Thymus (tissue), 11 donors: ENCODE measurements at regions not wholly inside any gene's neighbourhood (a gene's known extent, or its start where the extent isn't known, plus 50 kb on each side); places are given as distances from the start of the nearest gene placed in this dataset.

Experiments
- DNase-seq, 9 donors: peaks; one replicate each; pipeline ENCODE4 v3.0.0-alpha.2; 2013; ENCODE audit warnings: low spot score in 9 of 9, low read depth in 6 of 9, missing footprints in 1 of 9
- H3K27ac ChIP-seq, 2 donors: one replicate each; pipeline ENCODE4 v1.5.1; 2013; ENCODE audit warnings: control low read depth in 1 of 2, low read depth in 1 of 2, low read length in 1 of 2, mild to moderate bottlenecking in 1 of 2, moderate library complexity in 1 of 2
- H3K27me3 ChIP-seq, 2 donors: one replicate each; pipeline ENCODE4 v1.5.1; 2013; ENCODE audit warnings: low read length in 1 of 2; ENCODE audit not compliant: control insufficient read depth in 2 of 2, insufficient read depth in 1 of 2
- H3K36me3 ChIP-seq, 2 donors: one replicate each; pipeline ENCODE4 v1.5.1; 2013; ENCODE audit warnings: low read length in 1 of 2, mild to moderate bottlenecking in 1 of 2, moderate library complexity in 1 of 2; ENCODE audit not compliant: control insufficient read depth in 2 of 2, insufficient read depth in 2 of 2
- H3K4me1 ChIP-seq, 2 donors: one replicate each; pipeline ENCODE4 v1.5.1; 2013; ENCODE audit warnings: low read length in 2 of 2; ENCODE audit not compliant: control insufficient read depth in 2 of 2, insufficient read depth in 2 of 2
- H3K4me3 ChIP-seq, 2 donors: one replicate each; pipeline ENCODE4 v1.5.1; 2013; ENCODE audit warnings: low read length in 2 of 2, control low read depth in 1 of 2, mild to moderate bottlenecking in 1 of 2
- H3K9me3 ChIP-seq, 2 donors: one replicate each; pipeline ENCODE4 v1.5.1; 2013; ENCODE audit warnings: low read length in 1 of 2, mild to moderate bottlenecking in 1 of 2; ENCODE audit not compliant: control insufficient read depth in 2 of 2, insufficient read depth in 1 of 2
- WGBS: extraction: QIAGEN DNeasy Blood & Tissue Kit; methylation state at CpG from one replicate; pipeline ENCODE4 v1.1.7; 2013; 5-methylcytosine and 5-hydroxymethylcytosine counted together
- donor health status: healthy.

GRCh38 chr1:95383111-95383510 is 149.1 kb downstream of the RWDD3 start:
- DNase-seq = no peak
- H3K36me3 ChIP-seq = no peaks in the 10 kb centered on the region
- H3K9me3 ChIP-seq = no peaks in the 10 kb centered on the region
- H3K4me1 ChIP-seq = no peaks in the 10 kb centered on the region
- whole genome bisulfite sequencing = 88% methylated on average over 5 of the region's 5 CpGs
- no peak overlapping the region for H3K4me3 ChIP-seq
- no peaks in the 10 kb centered on the region for H3K27me3 ChIP-seq
- H3K27ac ChIP-seq = no peak overlapping the region

GRCh38 chr1:95384567-95384966 is 150.6 kb downstream of the RWDD3 start:
- Histone ChIP-seq H3K27ac (no peak overlapping the region), H3K27me3 (no peaks in the 10 kb centered on the region), H3K4me3 (no peak overlapping the region), H3K9me3 (no peaks in the 10 kb centered on the region), H3K4me1 (no peaks in the 10 kb centered on the region), H3K36me3 (no peaks in the 10 kb centered on the region)
- 28% methylated on average over 3 of the region's 3 CpGs for WGBS
- peak in 8 of 9 donors; percentile 2 to 37 (median 15) for DNase-seq

- Histone ChIP-seq H3K4me1 (no peaks in the 10 kb centered on the region), H3K27me3 (no peaks in the 10 kb centered on the region), H3K4me3 (no peak overlapping the region), H3K27ac (no peak overlapping the region), H3K9me3 (no peaks in the 10 kb centered on the region), H3K36me3 (no peaks in the 10 kb centered on the region)
- WGBS = 93% methylated on average over 1 of the region's 1 CpG
- DNase-seq = no peak
Measured at GRCh38 chr1:95386371-95386770, 152.4 kb downstream of the RWDD3 start.

GRCh38 chr1:95386915-95387314 is 152.9 kb downstream of the RWDD3 start:
- no peak overlapping the region for H3K4me3 ChIP-seq
- H3K4me1 ChIP-seq = no peaks in the 10 kb centered on the region
- H3K27me3 ChIP-seq = no peaks in the 10 kb centered on the region
- no peaks in the 10 kb centered on the region for H3K36me3 ChIP-seq
- no peak overlapping the region for H3K27ac ChIP-seq
- WGBS = 87% methylated on average over 5 of the region's 5 CpGs
- DNase-seq = no peak
- no peaks in the 10 kb centered on the region for H3K9me3 ChIP-seq

- no peaks in the 10 kb centered on the region for H3K36me3 ChIP-seq
- no peak overlapping the region for H3K27ac ChIP-seq
- no peaks in the 10 kb centered on the region for H3K4me1 ChIP-seq
- 86% methylated on average over 3 of the region's 3 CpGs for WGBS
- H3K27me3 ChIP-seq = no peaks in the 10 kb centered on the region
- no peak overlapping the region for H3K4me3 ChIP-seq
- no peak for DNase-seq
- H3K9me3 ChIP-seq = no peaks in the 10 kb centered on the region
Measured at GRCh38 chr1:95388031-95388430, 154.0 kb downstream of the RWDD3 start.

GRCh38 chr1:95393434-95393833 is 159.4 kb downstream of the RWDD3 start:
- Histone ChIP-seq H3K4me1 (no peaks in the 10 kb centered on the region), H3K36me3 (no peaks in the 10 kb centered on the region), H3K27me3 (no peaks in the 10 kb centered on the region), H3K4me3 (no peak overlapping the region), H3K27ac (no peak overlapping the region), H3K9me3 (no peaks in the 10 kb centered on the region)
- no peak for DNase-seq

GRCh38 chr1:95396557-95396956 is 162.5 kb downstream of the RWDD3 start:
- Histone ChIP-seq H3K27ac (no peak overlapping the region), H3K4me1 (no peaks in the 10 kb centered on the region), H3K9me3 (no peaks in the 10 kb centered on the region), H3K36me3 (no peaks in the 10 kb centered on the region), H3K4me3 (no peak overlapping the region), H3K27me3 (no peaks in the 10 kb centered on the region)
- no peak for DNase-seq
- WGBS = 81% methylated on average over 3 of the region's 3 CpGs

GRCh38 chr1:95402780-95403179 is 168.8 kb downstream of the RWDD3 start:
- Histone ChIP-seq H3K27me3 (no peaks in the 10 kb centered on the region), H3K4me3 (no peak overlapping the region), H3K9me3 (no peaks in the 10 kb centered on the region), H3K27ac (no peak overlapping the region), H3K4me1 (no peaks in the 10 kb centered on the region), H3K36me3 (no peaks in the 10 kb centered on the region)
- DNase-seq = no peak
- 75% methylated on average over 2 of the region's 2 CpGs for WGBS

GRCh38 chr1:95406279-95406678 is 172.3 kb downstream of the RWDD3 start:
- Histone ChIP-seq H3K9me3 (no peaks in the 10 kb centered on the region), H3K4me1 (no peaks in the 10 kb centered on the region), H3K27ac (no peak overlapping the region), H3K27me3 (no peaks in the 10 kb centered on the region), H3K4me3 (no peak overlapping the region), H3K36me3 (no peaks in the 10 kb centered on the region)
- 77% methylated on average over 1 of the region's 1 CpG for WGBS
- no peak for DNase-seq
